Inflammatory macrophage treated with lipopolysaccharide for 4 hours (primary cell): ENCODE measurements at regions not wholly inside any gene's neighbourhood (a gene's known extent, or its start where the extent isn't known, plus 50 kb on each side); places are given as distances from the start of the nearest gene placed in this dataset.
"Not testable (repeated sequence)": the region's sequence is repeated elsewhere in the genome, so short reads cannot be mapped to it uniquely, and the experiment has no call there.

Experiments
- DNase-seq: peaks from one replicate; pipeline ENCODE4 v3.0.0-alpha.2; 2020

DNA sequence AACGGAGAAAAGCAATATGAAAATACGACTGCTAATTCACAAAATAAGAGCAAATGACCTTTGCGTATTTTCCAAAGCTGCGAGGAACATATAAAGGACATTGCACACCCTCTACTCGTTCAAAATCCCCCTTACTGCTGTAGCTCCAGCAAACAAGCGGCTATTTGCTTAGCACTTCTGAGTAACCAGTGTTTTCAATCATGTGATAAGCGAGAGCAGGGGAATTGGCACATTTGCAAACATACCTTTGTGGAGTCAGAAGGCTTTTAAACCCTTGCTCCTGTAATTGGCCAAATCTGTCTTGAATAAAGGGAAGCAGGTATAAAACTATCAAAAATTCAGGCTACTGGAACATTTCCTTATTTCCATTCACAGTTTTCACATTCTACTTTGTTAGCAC is 610.2 kb downstream of the UBE2NL start:
- DNase-seq = no peak

DNA sequence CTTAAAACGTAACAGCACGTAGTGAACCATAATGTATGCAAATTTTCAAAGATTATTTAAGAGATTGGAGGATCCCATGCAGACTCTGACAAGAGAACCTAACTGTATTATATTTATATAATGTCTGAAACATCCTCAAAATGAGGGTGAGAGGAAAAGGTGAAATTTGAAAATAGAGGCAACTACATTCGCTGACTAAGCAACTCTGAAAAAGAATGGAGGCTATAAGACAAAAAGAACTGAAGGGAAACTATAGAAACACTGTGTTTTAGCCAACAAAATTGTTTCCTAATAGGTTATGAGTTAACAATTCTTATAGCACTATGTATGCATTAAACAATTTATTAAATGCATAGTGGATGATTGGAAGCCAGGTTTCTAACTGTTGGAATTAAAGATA is 648.0 kb downstream of the UBE2NL start:
- no peak for DNase-seq

DNA sequence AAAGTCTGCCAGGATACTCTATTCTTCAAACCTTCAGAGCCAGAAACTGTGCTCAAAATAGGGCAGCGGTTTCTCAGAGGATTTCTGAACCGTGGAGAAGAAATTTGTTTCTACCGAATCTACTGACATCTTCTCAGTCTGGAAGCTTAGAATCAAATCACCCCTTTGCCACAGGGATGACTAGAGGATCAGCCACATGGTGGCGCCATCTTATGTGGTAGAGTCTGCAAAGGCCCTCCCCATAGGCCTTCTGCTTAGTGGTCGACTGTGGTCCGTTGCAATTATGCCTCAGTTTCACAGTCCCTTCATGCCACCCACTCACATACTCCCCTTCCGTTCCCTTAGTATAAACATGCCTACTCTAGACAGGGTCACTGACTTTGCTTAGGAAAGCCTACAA is 680.7 kb upstream of the SPANXN1 start:
- no peak for DNase-seq

DNA sequence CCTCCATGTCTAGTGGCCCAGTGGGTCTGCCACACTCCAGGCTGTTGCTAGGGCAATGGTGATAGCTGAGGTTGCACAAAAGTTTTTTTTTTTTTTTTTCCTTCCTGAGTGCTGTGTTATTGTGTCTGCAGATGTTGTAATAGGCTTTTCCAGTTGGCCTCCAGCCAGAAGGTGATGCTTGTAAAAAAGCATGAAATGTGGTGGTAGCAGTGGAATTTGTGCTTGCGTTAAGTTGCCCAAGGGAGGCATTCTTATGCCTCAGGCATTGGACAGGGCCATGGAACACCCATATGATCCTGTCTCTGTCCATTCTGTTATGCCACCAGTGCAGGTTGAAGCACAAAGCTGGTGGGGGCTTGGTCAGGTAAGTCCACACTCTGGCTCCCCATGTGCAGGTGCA is 660.5 kb upstream of the SPANXN1 start:
- no peak for DNase-seq

DNA sequence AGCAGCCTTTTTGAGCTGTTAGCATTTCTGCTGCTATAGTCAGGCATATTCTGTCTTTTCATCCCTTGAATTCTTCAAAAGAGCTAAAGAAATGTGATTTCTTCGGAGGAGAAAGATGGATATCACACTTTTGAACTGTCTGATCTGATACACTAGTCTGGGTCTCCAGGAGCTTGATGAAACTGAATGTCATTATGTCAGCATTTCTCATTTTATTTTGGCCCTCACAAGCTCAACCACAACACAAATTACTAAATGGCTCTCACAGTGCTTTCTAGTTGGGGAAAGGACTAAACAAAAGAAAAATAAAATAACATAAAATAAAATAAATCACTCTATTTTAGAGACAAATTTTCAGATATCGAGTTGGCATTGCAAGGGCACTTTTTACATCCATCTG is 655.3 kb upstream of the SPANXN1 start:
- DNase-seq = no peak

DNA sequence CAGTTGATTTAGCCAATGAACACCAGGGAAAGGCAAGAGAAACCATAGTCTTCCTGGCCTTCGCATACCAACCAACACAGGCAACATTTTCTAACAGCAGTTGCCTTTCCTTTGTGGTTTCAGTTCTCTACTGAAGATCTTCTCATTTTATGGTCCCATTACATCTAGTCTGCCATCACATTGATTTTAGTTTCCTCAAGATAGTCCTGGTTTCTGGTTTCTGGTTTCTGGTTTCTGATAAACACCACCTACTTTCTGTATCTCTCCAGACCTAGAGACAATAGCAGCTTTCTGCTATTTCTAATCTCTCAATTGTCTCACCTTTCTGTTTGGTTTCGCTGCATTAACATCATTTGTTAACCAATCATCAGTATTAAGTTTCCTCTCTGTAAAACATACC is 646.3 kb upstream of the SPANXN1 start:
- DNase-seq = no peak

DNA sequence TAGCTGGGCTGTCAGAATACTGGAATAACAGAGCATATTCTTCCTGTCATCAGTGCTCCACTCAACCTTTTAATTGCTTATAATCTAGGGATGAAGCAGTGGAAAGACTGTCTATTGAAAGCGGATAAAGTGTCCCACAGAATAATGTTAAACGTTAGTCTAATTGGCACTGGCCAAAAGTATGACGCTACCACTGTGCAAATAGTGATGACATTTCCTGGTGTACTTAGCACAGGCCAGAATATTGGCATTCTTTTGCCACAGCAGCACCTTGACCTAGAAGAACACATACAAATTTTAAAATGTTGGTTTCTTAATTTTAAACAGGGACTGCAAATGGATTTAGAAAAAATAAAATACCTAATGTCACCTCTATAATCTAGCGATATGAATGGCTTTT is 635.2 kb upstream of the SPANXN1 start:
- DNase-seq = no peak

DNA sequence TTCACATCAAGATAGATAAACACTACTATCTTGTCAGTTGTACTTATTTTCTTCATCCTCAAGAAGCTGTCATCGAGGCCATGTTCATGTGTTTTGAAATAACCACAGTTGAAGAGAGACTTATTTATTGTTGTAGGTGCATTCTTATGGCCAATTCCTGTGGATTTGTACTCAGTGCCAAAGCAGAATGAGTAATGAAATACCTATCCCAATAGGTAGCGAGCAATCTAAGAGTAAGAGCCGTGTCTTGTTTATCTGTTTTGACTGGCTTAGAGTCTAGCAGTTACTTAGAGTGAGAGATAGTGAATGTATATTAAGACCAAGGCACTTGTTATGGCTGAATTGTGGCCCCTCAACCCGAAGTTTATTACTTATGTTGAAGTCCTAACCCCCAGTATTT is 631.0 kb upstream of the SPANXN1 start:
- no peak for DNase-seq

DNA sequence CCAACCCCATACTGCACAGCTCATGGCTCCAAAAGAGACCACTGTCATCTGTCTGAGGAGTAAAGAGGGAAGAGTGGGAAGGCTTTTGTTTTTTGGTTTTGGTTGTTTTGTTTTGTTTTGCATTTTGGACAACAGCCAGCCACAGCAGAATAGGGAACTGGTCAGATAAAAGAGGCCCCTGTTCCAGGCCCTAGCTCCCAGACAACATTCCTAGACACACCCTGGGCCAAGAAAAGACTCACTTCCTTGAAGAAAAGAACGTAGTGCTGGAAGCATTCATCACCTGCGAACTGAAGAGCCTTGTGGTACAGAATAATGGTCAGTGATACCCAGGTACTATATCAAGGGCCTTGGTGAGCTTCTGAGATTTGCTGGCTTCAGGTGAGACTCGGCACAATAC is 619.4 kb upstream of the SPANXN1 start:
- DNase-seq = no peak

DNA sequence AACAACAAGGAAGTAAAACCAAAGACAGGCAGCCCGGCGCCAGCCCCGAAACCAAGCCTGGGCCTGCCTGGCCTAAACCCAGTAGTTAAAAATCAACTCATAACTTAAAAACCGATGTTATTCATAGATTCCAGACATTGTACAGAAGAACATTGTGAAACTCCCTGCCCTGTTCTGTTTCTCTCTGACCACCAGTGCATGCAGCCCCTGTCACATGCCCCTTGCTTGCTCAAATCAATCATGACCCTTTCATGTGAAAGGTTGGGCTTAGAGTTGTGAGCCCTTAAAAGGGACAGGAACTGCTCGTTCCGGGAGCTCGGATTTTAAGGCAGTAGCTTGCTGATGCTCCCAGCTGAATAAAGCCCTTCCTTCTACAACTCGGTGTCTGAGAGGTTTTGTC is 612.9 kb upstream of the SPANXN1 start:
- not testable (repeated sequence) for DNase-seq

DNA sequence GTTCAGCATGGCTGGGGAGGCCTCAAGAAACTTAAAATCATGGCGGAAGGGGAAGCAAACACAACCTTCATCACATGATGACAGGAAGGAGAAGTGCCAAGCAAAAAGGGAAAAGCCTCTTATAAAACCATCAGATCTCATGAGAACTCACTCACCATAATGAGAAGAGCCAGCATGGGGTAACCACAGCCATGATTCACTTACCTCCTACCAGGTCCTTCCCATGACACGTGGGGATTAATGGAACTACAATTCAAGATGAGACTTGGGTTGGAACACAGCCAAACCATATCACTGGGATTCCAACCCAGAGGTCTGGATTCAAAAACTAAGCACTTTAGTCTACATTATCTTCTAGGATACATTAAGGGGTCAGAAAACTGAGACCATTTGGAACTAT is 609.6 kb upstream of the SPANXN1 start:
- DNase-seq = no peak

DNA sequence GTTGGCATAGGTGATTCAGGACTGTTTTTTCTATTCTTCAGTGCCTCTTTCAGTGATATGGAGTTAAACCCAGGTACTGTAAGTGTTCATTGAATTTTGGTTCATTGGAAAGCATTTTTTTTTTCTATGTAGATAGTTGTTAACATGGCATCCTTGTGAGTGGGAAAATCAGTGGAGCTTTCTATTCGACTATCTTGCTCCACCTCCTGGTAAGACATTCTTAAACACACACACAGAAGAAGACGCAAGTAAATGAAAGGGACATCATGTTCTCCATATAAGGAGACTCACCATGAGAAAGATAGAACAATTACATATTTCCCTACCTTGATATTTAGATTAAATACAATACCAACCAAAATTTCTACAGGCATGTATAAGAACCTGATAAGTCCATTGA is 598.5 kb upstream of the SPANXN1 start:
- DNase-seq = no peak

DNA sequence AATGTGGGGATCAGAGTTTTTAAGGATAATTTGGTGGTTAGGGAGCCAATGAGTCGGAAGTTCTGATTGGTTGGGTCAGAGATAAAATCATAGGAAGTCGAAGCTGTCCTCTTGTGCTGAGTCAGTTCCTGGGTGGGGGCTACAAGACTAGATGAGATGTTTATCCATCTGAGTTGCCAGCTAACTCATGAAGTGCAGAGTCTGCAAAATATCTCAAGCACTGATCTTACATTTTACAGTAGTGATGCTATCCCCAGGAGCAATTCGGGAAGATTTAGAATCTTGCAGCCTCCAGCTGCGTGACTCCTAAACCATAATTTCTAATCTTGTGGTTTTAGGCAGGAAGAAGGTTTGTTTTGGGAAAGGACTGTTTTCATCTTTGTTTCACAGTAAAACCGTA is 565.8 kb upstream of the SPANXN1 start:
- DNase-seq = no peak

DNA sequence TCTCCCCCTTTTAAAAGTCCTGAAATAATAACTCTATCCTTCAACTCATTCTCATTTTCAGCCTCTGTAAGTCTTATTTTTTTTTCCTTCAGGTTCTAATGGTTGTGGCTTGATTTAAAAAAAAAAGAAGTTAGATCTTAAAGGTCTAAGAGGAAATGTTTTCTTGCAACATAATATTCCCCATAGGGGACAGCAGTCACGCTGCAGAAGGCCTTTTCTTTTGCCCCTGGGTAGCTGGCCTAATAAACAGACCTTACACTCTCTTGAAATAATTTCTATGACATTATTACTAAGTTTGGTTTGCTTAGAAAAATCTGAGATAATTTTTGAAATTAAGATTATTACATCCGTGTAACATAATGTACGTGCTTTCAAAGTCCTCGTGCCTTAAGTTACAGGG is 564.1 kb upstream of the SPANXN1 start:
- DNase-seq = no peak

DNA sequence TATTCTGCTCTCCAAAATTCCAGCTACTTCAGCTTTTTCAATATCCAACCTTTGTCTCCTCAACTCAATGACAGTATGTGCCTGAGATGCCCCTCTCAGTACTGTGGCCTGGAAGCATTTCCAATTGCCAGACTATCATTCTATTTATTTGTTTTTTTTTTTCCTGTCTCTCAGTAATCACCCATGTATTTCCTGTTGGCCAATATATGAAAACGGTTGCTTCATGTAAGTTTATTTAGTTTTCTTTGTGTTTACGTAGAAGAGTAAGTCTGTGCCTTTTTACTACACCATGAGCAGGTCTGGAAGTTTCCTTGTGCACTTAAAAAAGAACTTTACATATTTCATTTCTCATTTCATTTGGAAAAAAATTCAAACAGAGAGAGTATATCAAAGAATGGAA is 537.5 kb upstream of the SPANXN1 start:
- no peak for DNase-seq

DNA sequence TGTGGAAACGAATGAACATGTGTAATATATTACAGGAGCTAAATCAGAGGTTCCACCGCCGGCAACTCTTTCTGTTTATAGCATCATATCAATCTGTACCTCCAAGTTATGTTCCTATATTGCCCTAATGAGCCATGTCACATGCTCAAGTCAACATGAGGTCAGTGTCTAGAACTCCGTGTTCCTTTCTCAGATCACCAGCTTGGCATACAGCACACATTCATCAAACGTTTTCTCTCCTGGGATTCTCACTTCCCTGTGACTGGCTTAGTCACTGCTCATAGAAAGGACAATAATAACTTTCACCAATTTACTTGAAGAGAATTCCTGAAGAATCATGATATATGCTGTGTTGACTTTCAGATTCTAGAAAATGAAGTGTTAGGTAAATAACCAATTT is 532.0 kb upstream of the SPANXN1 start:
- DNase-seq = no peak

DNA sequence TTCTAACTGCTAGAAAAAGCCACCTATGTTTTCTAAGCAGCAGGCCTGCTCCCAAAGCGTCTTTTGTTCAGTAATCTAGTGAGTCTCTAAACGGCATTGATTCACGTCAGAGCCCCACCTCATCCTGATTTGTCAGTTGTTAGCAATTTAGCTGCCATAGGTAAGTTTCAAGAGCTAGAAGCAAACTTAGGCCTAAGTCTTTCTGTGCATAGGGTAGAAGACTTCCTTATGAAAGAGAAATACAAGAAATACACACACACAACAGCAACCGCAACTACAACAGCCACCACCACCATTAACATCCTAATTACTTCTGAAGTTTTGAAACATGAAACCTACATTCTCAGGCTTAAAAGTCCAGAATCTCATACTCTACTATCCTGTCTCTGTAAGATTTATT is 531.1 kb upstream of the SPANXN1 start:
- DNase-seq = no peak

DNA sequence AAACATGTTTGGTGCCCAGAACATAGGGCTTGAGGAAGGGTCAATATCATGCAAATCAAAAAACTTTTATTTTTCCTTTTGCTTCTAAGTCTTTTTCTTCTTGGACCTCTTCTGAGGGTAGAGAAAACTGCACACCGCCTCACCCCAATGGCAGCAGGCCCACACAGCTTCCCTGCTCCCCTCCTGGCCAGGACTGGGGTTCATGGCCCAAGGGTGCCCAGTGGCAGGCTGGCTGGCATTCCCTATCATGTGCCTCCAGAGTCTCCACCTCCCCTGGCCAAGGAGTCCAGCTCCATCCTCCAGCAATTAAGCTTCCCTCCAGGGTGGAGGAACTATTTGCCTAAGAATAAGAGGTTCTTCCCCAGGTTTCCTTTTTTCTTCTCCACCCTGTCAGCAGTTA is 529.6 kb upstream of the SPANXN1 start:
- DNase-seq = no peak

DNA sequence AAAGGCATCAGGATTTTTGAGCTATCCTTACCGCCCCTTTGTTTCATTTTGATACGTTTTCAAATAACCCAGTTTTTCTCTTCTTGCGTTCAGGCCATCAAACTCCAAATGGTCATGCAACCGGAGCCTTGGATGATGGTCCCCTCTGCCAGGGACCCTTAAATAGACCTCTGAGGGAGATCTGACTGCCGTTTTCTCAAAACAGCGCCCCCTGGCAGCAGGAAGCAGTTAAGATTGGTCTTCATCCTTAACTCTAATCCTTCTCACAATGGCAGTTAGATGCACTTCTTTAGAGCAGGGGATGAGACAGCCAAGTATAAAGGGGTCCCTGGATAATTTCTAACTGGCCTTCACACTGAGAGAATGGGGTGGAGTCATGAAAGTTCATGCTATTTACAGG is 525.0 kb upstream of the SPANXN1 start:
- no peak for DNase-seq

DNA sequence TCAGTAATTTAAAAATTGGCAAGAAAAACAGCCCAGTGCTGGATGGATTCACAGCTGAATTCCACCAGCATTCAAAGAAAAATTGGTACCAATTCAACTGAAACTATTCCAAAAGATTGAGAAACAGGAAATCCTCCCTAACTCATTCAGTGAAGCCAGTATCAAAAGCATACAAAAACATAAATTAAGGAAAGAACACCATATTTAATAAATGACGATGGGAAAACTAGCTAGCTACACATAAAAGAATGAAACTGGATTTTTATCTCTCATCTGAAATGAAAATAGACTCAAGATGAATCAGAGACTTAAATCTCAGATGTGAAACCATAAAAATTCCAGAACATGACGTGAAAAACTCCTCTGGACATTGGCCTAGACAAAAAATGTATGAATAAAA is 516.8 kb upstream of the SPANXN1 start:
- no peak for DNase-seq

DNA sequence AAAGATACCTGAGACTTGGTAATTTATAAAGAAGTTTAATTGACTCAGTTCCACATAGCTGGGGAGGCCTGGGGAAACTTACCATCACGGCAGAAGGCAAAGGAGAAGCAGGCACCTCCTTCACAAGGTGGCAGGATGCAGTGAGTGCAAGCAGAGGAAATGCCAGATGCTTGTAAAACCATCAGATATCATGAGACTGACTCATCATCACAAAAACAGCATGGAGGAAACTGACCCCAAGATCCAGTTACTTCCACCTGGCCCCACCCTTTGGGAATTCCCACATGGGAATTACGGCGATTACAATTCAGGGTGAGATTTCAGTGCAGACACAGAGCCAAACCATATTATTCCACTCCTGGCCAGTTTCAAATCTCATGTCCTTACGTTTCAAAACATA is 514.7 kb upstream of the SPANXN1 start:
- DNase-seq = no peak

DNA sequence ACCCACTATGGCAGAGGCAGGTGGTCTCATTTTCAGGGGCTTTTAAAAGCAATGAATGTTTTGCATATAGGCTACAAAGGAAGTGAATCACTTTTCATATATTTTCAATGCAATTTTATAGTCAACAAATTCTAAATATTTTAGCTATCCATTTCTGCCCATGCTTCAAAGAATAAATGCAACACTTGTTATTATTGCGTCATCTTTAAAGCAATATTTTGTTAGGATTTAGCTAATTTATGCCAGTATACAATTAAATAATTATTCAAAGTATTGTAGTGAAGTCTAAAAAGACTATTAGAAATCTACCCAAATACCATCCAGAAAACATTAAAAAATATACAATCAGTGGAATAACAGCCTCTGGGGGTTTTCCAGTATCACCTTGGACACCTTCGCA is 509.1 kb upstream of the SPANXN1 start:
- DNase-seq = no peak

DNA sequence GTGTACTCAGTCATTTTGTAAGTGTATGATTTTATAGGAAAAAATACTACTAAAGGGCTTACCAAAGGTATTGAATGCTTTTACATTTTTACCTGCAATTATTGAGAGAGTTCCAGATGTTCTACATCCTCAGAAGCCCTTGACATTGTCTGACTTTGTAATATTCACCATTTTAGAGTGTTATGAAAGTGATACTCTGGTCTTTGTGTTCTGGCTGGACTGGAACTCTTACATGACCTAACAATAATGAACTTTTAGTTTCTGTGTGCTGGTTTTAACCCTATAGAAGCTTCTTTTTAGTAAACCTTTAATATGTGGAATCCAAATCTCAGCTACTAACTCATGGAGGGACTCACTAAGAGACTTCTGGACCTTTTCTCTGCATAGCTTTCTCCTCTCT is 478.8 kb upstream of the SPANXN1 start:
- no peak for DNase-seq

DNA sequence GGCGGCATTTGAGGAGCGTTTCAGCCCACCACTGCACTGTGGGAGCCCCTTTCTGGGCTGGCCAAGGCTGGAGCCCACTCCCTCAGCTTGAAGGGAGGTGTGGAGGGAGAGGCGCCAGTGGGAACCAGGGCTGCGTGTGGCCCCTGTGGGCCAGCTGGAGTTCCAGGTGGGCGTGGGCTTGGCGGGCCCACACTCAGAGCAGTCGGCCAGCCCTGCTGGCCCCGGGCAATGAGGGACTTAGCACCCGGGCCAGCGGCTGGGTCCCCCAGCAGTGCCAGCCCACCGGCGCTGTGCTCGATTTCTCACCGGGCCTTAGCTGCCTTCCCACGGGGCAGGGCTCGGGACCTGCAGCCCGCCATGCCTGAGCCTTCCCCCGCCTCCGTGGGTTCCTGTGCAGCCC is 463.8 kb upstream of the SPANXN1 start:
- DNase-seq = not testable (repeated sequence)

DNA sequence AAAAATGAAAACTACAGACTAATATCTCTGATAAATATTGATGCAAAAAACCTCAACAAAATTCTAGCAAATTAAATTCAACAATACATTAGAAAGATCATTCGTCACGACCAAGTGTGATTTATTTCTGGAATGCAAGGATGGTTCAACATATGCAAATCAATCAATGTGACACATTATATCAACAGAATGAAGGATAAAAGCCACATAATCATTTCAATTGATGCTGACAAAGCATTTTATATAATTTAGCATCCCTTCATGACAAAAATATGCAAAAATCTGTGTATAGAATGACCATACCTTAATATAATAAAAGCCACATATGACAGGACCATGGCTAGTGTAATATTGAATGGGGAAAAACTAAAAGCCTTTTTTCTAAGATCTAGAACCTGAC is 457.2 kb upstream of the SPANXN1 start:
- DNase-seq = no peak

DNA sequence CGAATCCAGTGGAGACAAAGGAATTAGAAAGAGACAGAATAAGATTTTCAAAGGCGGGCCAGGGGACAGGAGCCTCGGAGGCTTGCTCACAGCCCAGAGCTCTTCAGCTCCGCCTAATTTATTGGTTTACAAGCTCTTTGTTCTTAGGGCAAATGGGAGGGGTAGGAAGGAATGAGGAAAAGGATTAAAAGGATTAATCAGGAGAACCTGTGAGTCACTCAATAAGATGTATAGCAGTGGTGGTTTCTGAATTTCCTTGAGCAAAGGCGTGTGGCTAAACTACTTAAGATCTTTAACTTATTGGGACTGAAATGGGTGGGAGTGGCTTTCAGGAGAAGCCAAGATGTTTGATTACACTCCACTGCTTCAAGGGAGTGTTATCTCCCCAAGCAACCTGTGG is 456.0 kb upstream of the SPANXN1 start:
- no peak for DNase-seq

DNA sequence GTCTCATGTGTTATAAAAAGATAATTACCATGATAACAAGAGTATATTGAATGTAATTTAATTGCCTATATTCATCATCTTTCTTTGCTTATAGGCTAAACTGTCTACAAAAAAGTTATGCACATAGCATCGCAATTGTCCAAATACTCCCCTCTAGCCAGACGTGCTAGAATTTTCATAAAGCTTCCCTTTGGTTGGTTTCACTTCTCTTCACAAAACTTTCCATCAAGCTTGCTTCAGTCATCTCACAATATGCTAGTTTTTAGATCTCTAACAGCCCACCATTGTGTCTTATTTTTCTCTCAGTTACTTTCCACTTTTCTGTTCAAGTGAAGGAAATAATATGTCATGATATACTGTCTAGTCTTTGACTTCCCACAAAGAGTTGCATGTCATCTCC is 448.3 kb upstream of the SPANXN1 start:
- DNase-seq = no peak
